Trophoblast cell (in vitro differentiated cells and primary cell): ENCODE measurements at regions not wholly inside any gene's neighbourhood (a gene's known extent, or its start where the extent isn't known, plus 50 kb on each side); places are given as distances from the start of the nearest gene placed in this dataset.

Experiments used
- DNase-seq, 2 donors: peaks; one replicate each; pipeline ENCODE4 v3.0.0-alpha.2; 2016
- H2AFZ ChIP-seq: 2 replicates; pipeline ENCODE4 v1.6.1; 2013; ENCODE audit warnings: low read length, moderate library complexity, mild to moderate bottlenecking; ENCODE audit not compliant: insufficient read depth, poor library complexity
- H2AK5ac ChIP-seq: 2 replicates; pipeline ENCODE4 v1.6.1; 2013; ENCODE audit warnings: mild to moderate bottlenecking, low read length
- H2BK120ac ChIP-seq: 2 replicates; pipeline ENCODE4 v1.6.1; 2013; ENCODE audit warnings: low read length, mild to moderate bottlenecking, moderate library complexity; ENCODE audit not compliant: insufficient read depth, poor library complexity
- H2BK12ac ChIP-seq: 2 replicates; pipeline ENCODE4 v1.6.1; 2013; ENCODE audit warnings: mild to moderate bottlenecking, low read length, moderate library complexity
- H2BK5ac ChIP-seq: 2 replicates; pipeline ENCODE4 v1.6.1; 2013; ENCODE audit warnings: low read length, low read depth, moderate library complexity, mild to moderate bottlenecking; ENCODE audit not compliant: poor library complexity
- H3K14ac ChIP-seq: 2 replicates; pipeline ENCODE4 v1.6.1; 2013; ENCODE audit warnings: mild to moderate bottlenecking, low read length
- H3K18ac ChIP-seq: 2 replicates; pipeline ENCODE4 v1.6.1; 2013; ENCODE audit warnings: mild to moderate bottlenecking, low read length
- H3K23ac ChIP-seq: 2 replicates; pipeline ENCODE4 v1.6.1; 2013; ENCODE audit warnings: low read length
- H3K27ac ChIP-seq: 2 replicates; pipeline ENCODE4 v1.5.1; 2013; ENCODE audit warnings: low read depth, mild to moderate bottlenecking, inconsistent platforms, low read length, moderate library complexity
- H3K27me3 ChIP-seq: 2 replicates; pipeline ENCODE4 v1.6.1; 2013; ENCODE audit warnings: inconsistent platforms, mild to moderate bottlenecking, low read length, moderate library complexity; ENCODE audit not compliant: insufficient read depth
- H3K36me3 ChIP-seq, 2 experiments: 1 replicate in 1 of 2; 2 replicates in 1 of 2; pipeline ENCODE4 v1.6.1; 2013; ENCODE audit warnings: low read length in 2 of 2, mild to moderate bottlenecking in 2 of 2, moderate library complexity in 1 of 2; ENCODE audit not compliant: insufficient read depth in 2 of 2, control insufficient read depth in 1 of 2
- H3K4ac ChIP-seq: 2 replicates; pipeline ENCODE4 v1.6.1; 2013; ENCODE audit warnings: low read depth, mild to moderate bottlenecking, low read length, moderate library complexity
- H3K4me1 ChIP-seq, 2 experiments: 1 replicate in 1 of 2; 2 replicates in 1 of 2; pipeline ENCODE4 v1.6.1; 2013; ENCODE audit warnings: low read length in 2 of 2, mild to moderate bottlenecking in 2 of 2, moderate library complexity in 1 of 2; ENCODE audit not compliant: insufficient read depth in 2 of 2, control insufficient read depth in 1 of 2
- H3K4me2 ChIP-seq: 2 replicates; pipeline ENCODE4 v1.6.1; 2013; ENCODE audit warnings: inconsistent platforms, mild to moderate bottlenecking, low read length, moderate library complexity
- H3K4me3 ChIP-seq: 2 replicates; pipeline ENCODE4 v1.5.1; 2013; ENCODE audit warnings: mild to moderate bottlenecking, low read depth, low read length, inconsistent platforms
- H3K79me1 ChIP-seq: one replicate; pipeline ENCODE4 v1.6.1; 2013; ENCODE audit warnings: low read length
- H3K79me2 ChIP-seq: 2 replicates; pipeline ENCODE4 v1.6.1; 2013; ENCODE audit warnings: low read length, mild to moderate bottlenecking; ENCODE audit not compliant: control insufficient read depth, insufficient read depth, poor library complexity
- H3K9ac ChIP-seq: 2 replicates; pipeline ENCODE4 v1.6.1; 2013; ENCODE audit warnings: mild to moderate bottlenecking, low read length
- H3K9me3 ChIP-seq: 2 replicates; pipeline ENCODE4 v1.6.1; 2013; ENCODE audit warnings: low read depth, mild to moderate bottlenecking, control low read depth, inconsistent platforms, low read length; ENCODE audit not compliant: insufficient read depth
- H4K12ac ChIP-seq: 2 replicates; pipeline ENCODE4 v1.6.1; 2013; ENCODE audit warnings: low read depth, mild to moderate bottlenecking, low read length, moderate library complexity
- H4K8ac ChIP-seq: 2 replicates; pipeline ENCODE4 v1.6.1; 2013; ENCODE audit warnings: low read depth, mild to moderate bottlenecking, low read length, moderate library complexity
- H4K91ac ChIP-seq: one replicate; pipeline ENCODE4 v1.6.1; 2013; ENCODE audit warnings: low read depth, mild to moderate bottlenecking, low read length, moderate library complexity
- WGBS: extraction: QIAGEN DNeasy Blood & Tissue Kit; methylation state at CpG from one replicate; pipeline ENCODE4 v1.1.7; 2013; ENCODE audit warnings: missing lambda C conversion rate; ENCODE audit not compliant: insufficient read length, insufficient coverage; ENCODE audit errors: extremely low coverage; 5-methylcytosine and 5-hydroxymethylcytosine counted together

GRCh38 chr18:50456285-50456684 is 81.4 kb downstream of the SKA1 start:
- H3K27me3 ChIP-seq, result no peaks in the 10 kb centered on the region
- no peak overlapping the region for H3K4me3 ChIP-seq
- H3K18ac ChIP-seq, result no peak overlapping the region
- H2BK12ac ChIP-seq, result no peak overlapping the region
- no peak overlapping the region for H3K23ac ChIP-seq
- H2BK5ac ChIP-seq, result no peak overlapping the region
- H3K14ac ChIP-seq, result no peak overlapping the region
- no peak for DNase-seq
- H3K27ac ChIP-seq, result no peak overlapping the region
- H2BK120ac ChIP-seq, result no peak overlapping the region
- no peak overlapping the region for H4K91ac ChIP-seq
- H4K8ac ChIP-seq, result no peak overlapping the region
- H3K4me1 ChIP-seq, result no peaks in the 10 kb centered on the region
- H3K9me3 ChIP-seq, result peaks cover 3% of the 10 kb centered on the region
- no CpG with 5 or more reads among the region's 4 CpGs for WGBS
- no peak overlapping the region for H3K4ac ChIP-seq
- no peak overlapping the region for H2AFZ ChIP-seq
- H3K36me3 ChIP-seq, result no peaks in the 10 kb centered on the region
- H2AK5ac ChIP-seq, result no peak overlapping the region
- no peaks in the 10 kb centered on the region for H3K79me2 ChIP-seq
- no peak overlapping the region for H4K12ac ChIP-seq
- H3K9ac ChIP-seq, result no peak overlapping the region
- no peaks in the 10 kb centered on the region for H3K79me1 ChIP-seq
- no peak overlapping the region for H3K4me2 ChIP-seq

GRCh38 chr18:50457639-50458038 is 82.8 kb downstream of the SKA1 start:
- Histone ChIP-seq H2AFZ (no peak overlapping the region), H3K4me3 (no peak overlapping the region), H3K79me2 (no peaks in the 10 kb centered on the region)

DNA sequence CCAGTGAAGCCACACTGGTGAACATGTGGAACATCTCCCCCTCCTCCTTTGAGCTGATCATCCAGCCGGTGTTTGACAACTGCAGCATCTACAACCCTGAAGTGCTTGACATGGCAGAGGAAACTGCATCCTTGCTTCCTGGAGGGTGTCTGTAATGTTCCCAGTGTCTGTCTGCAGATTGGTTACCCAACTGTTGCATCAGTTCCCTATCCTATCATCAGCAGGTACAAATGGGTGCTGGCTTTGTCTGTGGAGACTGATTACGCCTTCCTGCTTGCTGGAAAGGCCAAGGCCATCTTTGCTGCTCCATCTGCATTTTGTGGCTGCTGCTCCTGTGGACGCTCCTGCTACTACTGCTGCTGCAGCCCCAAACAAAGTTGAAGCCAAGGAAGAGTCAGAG is 83.5 kb downstream of the SKA1 start:
- Histone ChIP-seq H3K9ac (no peak overlapping the region), H4K8ac (no peak overlapping the region), H2BK120ac (no peak overlapping the region), H3K79me2 (no peaks in the 10 kb centered on the region), H3K4ac (no peak overlapping the region), H2BK12ac (no peak overlapping the region), H3K9me3 (peaks cover 3% of the 10 kb centered on the region), H2BK5ac (no peak overlapping the region), H2AK5ac (no peak overlapping the region), H3K79me1 (no peaks in the 10 kb centered on the region), H3K23ac (no peak overlapping the region), H3K27ac (no peak overlapping the region), H4K91ac (no peak overlapping the region), H3K36me3 (no peaks in the 10 kb centered on the region), H3K27me3 (no peaks in the 10 kb centered on the region), H3K18ac (no peak overlapping the region), H2AFZ (no peak overlapping the region), H3K14ac (no peak overlapping the region), H4K12ac (no peak overlapping the region), H3K4me1 (no peaks in the 10 kb centered on the region), H3K4me3 (no peak overlapping the region), H3K4me2 (no peak overlapping the region)
- no CpG with 5 or more reads among the region's 3 CpGs for WGBS
- DNase-seq, result no peak

More at GRCh38 chr18:50457639-50458038, 82.8 kb downstream of the SKA1 start:
- no peak overlapping the region for H2AK5ac ChIP-seq
- H4K12ac ChIP-seq, result no peak overlapping the region
- H3K27ac ChIP-seq, result no peak overlapping the region
- H3K18ac ChIP-seq, result no peak overlapping the region
- no peak overlapping the region for H2BK5ac ChIP-seq
- no peak overlapping the region for H4K8ac ChIP-seq
- no peak overlapping the region for H3K14ac ChIP-seq
- H3K4me2 ChIP-seq, result no peak overlapping the region
- no peak overlapping the region for H3K23ac ChIP-seq
- no peak overlapping the region for H2BK12ac ChIP-seq
- H3K9ac ChIP-seq, result no peak overlapping the region
- H3K79me1 ChIP-seq, result no peaks in the 10 kb centered on the region
- no peak overlapping the region for H2BK120ac ChIP-seq
- no peak overlapping the region for H3K4ac ChIP-seq
- H3K27me3 ChIP-seq, result no peaks in the 10 kb centered on the region
- H3K36me3 ChIP-seq, result no peaks in the 10 kb centered on the region
- DNase-seq, result no peak
- no peaks in the 10 kb centered on the region for H3K4me1 ChIP-seq
- no CpG with 5 or more reads among the region's 2 CpGs for WGBS
- H3K9me3 ChIP-seq, result peaks cover 3% of the 10 kb centered on the region
- no peak overlapping the region for H4K91ac ChIP-seq

- H2BK5ac ChIP-seq, result no peak overlapping the region
- no peak overlapping the region for H4K8ac ChIP-seq
- H3K23ac ChIP-seq, result no peak overlapping the region
- no peak overlapping the region for H3K9ac ChIP-seq
- H4K91ac ChIP-seq, result no peak overlapping the region
- H2BK12ac ChIP-seq, result no peak overlapping the region
- H3K79me1 ChIP-seq, result no peaks in the 10 kb centered on the region
- no peak overlapping the region for H3K27ac ChIP-seq
- no peak overlapping the region for H2BK120ac ChIP-seq
- no peaks in the 10 kb centered on the region for H3K27me3 ChIP-seq
- H3K18ac ChIP-seq, result no peak overlapping the region
- H2AK5ac ChIP-seq, result no peak overlapping the region
- no CpG with 5 or more reads among the region's 2 CpGs for WGBS
- no peak overlapping the region for H4K12ac ChIP-seq
- H3K79me2 ChIP-seq, result no peaks in the 10 kb centered on the region
- no peaks in the 10 kb centered on the region for H3K4me1 ChIP-seq
- no peak overlapping the region for H2AFZ ChIP-seq
- H3K4me2 ChIP-seq, result no peak overlapping the region
- peaks cover 3% of the 10 kb centered on the region for H3K9me3 ChIP-seq
- no peaks in the 10 kb centered on the region for H3K36me3 ChIP-seq
- DNase-seq, result no peak
- no peak overlapping the region for H3K4me3 ChIP-seq
- no peak overlapping the region for H3K14ac ChIP-seq
- H3K4ac ChIP-seq, result no peak overlapping the region
Observed at GRCh38 chr18:50458796-50459195, 84.0 kb downstream of the SKA1 start.
